ENCODE measurements at regions not wholly inside any gene's neighbourhood (a gene's known extent, or its start where the extent isn't known, plus 50 kb on each side); places are given as distances from the start of the nearest gene placed in this dataset.
"Not testable (repeated sequence)": the region's sequence is repeated elsewhere in the genome, so short reads cannot be mapped to it uniquely, and the experiment has no call there.

- ChIA-PET POLR2A (no interaction called here), CTCF (no interaction called here)
- TF ChIP-seq CTCF (IDR thresholded peaks at IDR 0.05; ENCODE audit: control extremely low read depth, extremely low read depth, low read depth, missing control alignments), result no peak
- no peak for DNase-seq (ENCODE audit: extremely low spot score)
These were observed 273.3 kb upstream of the CADM2 start for GRCh38 chr3:84685467-84685866.

GRCh38 chr3:84692261-84692660 is 266.5 kb upstream of the CADM2 start:
- TF ChIP-seq CTCF (IDR thresholded peaks at IDR 0.05; ENCODE audit: control extremely low read depth, extremely low read depth, low read depth, missing control alignments), result no peak
- POLR2A ChIA-PET, result no interaction called here
- no peak for DNase-seq (ENCODE audit: extremely low spot score)
- CTCF ChIA-PET, result interaction anchor here (0.9 kb wide), 1 partner anchor 12 kb away, joined by 3 read pairs; no protein-coding TSS in a partner anchor

- POLR2A ChIA-PET; DNase-seq (ENCODE audit: extremely low spot score): not testable (repeated sequence)
- CTCF ChIA-PET, result interaction anchor here (1.1 kb wide), 1 partner anchor 8 kb away, joined by 3 read pairs; no protein-coding TSS in a partner anchor
These were observed 248.5 kb upstream of the CADM2 start for GRCh38 chr3:84710288-84710687.

GRCh38 chr3:84717894-84718293 is 240.9 kb upstream of the CADM2 start:
- TF ChIP-seq CTCF (IDR thresholded peaks at IDR 0.05; ENCODE audit: control extremely low read depth, extremely low read depth, low read depth, missing control alignments), result no peak
- ChIA-PET CTCF (interaction anchor here (1.4 kb wide), 1 partner anchor 8 kb away, joined by 3 read pairs; no protein-coding TSS in a partner anchor), POLR2A (no interaction called here)
- no peak for DNase-seq (ENCODE audit: extremely low spot score)

- POLR2A ChIA-PET, result no interaction called here
- TF ChIP-seq CTCF (IDR thresholded peaks at IDR 0.05; ENCODE audit: control extremely low read depth, extremely low read depth, low read depth, missing control alignments), result no peak
- CTCF ChIA-PET, result no interaction called here
- no peak for DNase-seq (ENCODE audit: extremely low spot score)
These were observed 233.9 kb upstream of the CADM2 start for GRCh38 chr3:84724877-84725276.

GRCh38 chr3:84727616-84728015 is 231.2 kb upstream of the CADM2 start:
- TF ChIP-seq CTCF (IDR thresholded peaks at IDR 0.05; ENCODE audit: control extremely low read depth, extremely low read depth, low read depth, missing control alignments), result no peak
- ChIA-PET CTCF (no interaction called here), POLR2A (no interaction called here)
- no peak for DNase-seq (ENCODE audit: extremely low spot score)

GRCh38 chr3:84734731-84735130 is 224.1 kb upstream of the CADM2 start:
- DNase-seq (ENCODE audit: extremely low spot score); POLR2A ChIA-PET; CTCF ChIA-PET: not testable (repeated sequence)

- POLR2A ChIA-PET, result no interaction called here
- no peak for TF ChIP-seq CTCF (IDR thresholded peaks at IDR 0.05; ENCODE audit: control extremely low read depth, extremely low read depth, low read depth, missing control alignments)
- no peak for DNase-seq (ENCODE audit: extremely low spot score)
- CTCF ChIA-PET, result no interaction called here
These were observed 220.7 kb upstream of the CADM2 start for GRCh38 chr3:84738086-84738485.
